Lower leg skin (tissue), 4 donors: ENCODE measurements at regions not wholly inside any gene's neighbourhood (a gene's known extent, or its start where the extent isn't known, plus 50 kb on each side); places are given as distances from the start of the nearest gene placed in this dataset.

ENCODE experiments used
- DNase-seq, 2 donors: peaks; one replicate each; pipeline ENCODE4 v3.0.0-alpha.2; 2019; ENCODE audit warnings: low spot score in 2 of 2
- H3K4me3 ChIP-seq: fragments of 200-600 bp; sonication (generic); 2 replicates; pipeline ENCODE4 v1.5.1; 2017; ENCODE audit warnings: mild to moderate bottlenecking, low read depth; ENCODE audit not compliant: poor library complexity, severe bottlenecking
- POLR2A ChIP-seq, 2 donors: fragments of 450-650 bp; IDR thresholded peaks; one replicate each; pipeline ENCODE4 v1.6.1; 2016 to 2017; ENCODE audit warnings: antibody characterized with exemption in 2 of 2, mild to moderate bottlenecking in 1 of 2, moderate library complexity in 1 of 2
- WGBS, 2 donors: methylation state at CpG; one replicate each; pipeline ENCODE4 v1.1.5; 2018; 5-methylcytosine and 5-hydroxymethylcytosine counted together
- intact Hi-C: fragments of 100-400 bp; cut with DNase I; formaldehyde crosslinking; loops from one replicate; pipeline ENCODE4 v1.15.0; 2023; ENCODE audit warnings: low total_unique reads
- TF ChIP-seq, protein P1 (sequence below), 3 donors: fragments of 450-650 bp; IDR thresholded peaks; one replicate each; pipeline ENCODE4 v1.5.1; 2016; ENCODE audit warnings: antibody characterized with exemption in 3 of 3, mild to moderate bottlenecking in 3 of 3, moderate library complexity in 2 of 3

DNA sequence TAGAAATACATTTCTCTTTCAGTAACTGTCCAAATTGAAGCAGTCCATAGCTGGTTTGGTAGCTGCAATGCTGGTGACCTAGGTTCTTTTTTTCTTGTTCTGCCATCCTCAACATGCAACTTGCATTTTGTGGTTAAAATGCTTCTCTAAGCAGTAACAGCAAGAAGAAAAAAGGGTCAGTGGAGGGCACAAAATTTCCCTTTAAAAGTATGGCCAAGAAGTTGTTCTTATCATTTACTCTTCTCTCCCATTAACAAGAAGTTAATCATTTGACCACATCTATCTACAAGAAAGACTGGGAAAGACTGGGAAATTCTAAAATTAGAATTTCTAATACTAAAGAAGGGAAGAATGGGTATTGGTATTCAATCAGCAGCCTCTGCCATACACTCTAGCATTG lies 569.9 kb downstream of the CPS1 start:
- TF ChIP-seq, protein P1, sequence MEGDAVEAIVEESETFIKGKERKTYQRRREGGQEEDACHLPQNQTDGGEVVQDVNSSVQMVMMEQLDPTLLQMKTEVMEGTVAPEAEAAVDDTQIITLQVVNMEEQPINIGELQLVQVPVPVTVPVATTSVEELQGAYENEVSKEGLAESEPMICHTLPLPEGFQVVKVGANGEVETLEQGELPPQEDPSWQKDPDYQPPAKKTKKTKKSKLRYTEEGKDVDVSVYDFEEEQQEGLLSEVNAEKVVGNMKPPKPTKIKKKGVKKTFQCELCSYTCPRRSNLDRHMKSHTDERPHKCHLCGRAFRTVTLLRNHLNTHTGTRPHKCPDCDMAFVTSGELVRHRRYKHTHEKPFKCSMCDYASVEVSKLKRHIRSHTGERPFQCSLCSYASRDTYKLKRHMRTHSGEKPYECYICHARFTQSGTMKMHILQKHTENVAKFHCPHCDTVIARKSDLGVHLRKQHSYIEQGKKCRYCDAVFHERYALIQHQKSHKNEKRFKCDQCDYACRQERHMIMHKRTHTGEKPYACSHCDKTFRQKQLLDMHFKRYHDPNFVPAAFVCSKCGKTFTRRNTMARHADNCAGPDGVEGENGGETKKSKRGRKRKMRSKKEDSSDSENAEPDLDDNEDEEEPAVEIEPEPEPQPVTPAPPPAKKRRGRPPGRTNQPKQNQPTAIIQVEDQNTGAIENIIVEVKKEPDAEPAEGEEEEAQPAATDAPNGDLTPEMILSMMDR (IDR thresholded peaks at IDR 0.05), result no peak
- no peak for TF ChIP-seq POLR2A (IDR thresholded peaks at IDR 0.05)
- H3K4me3 ChIP-seq, result no peak overlapping the region
- intact Hi-C loops, result no loop called here
- no peak for DNase-seq

DNA sequence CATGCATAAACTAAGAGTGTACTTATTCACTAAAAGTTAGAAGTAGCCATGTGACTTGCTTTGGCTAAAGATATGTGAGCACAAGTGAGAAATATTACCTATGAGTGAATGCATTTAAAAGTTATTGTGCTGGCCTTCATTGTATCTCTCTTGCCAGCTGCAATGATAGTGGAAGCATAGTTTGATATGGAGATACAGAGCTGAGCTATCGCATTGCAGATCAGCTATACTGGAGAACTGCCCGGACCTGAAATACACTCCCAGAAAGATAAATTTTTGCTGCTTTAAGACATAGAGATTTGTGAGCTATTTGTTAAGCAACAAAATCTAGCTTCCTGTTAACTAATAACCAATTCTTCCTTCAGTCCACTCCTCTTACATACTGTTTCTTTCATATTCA lies 571.1 kb downstream of the CPS1 start:
- intact Hi-C loops, result no loop called here
- DNase-seq, result no peak
- WGBS, 2 donors, result 55 to 61% methylated on average over 2 of the region's 2 CpGs
- no peak overlapping the region for H3K4me3 ChIP-seq
- TF ChIP-seq POLR2A (IDR thresholded peaks at IDR 0.05), result no peak
- TF ChIP-seq, protein P1 (IDR thresholded peaks at IDR 0.05), result no peak

DNA sequence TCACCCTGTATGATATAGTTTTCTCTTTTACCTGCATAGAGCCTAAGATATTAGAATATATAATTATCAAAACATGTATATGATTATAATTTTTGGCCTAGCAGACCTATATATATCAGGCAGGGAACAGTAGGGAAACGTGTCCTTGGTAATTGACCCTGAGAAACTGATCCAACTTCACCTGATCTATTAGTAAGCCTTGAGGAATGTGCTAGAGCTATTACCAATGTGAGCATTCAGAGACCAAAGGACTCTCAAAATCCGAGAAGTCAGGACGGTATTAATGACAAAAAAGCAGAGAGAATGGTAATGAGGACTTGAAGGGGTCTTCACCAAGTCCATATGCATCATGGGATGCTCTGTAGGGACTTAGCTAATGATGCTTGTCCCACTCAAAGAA lies 571.9 kb downstream of the CPS1 start:
- DNase-seq, result no peak
- TF ChIP-seq, protein P1 (IDR thresholded peaks at IDR 0.05), result no peak
- TF ChIP-seq POLR2A (IDR thresholded peaks at IDR 0.05), result no peak
- WGBS, 2 donors, result 46 to 59% methylated on average over 3 of the region's 3 CpGs
- no peak overlapping the region for H3K4me3 ChIP-seq
- intact Hi-C loops, result no loop called here

DNA sequence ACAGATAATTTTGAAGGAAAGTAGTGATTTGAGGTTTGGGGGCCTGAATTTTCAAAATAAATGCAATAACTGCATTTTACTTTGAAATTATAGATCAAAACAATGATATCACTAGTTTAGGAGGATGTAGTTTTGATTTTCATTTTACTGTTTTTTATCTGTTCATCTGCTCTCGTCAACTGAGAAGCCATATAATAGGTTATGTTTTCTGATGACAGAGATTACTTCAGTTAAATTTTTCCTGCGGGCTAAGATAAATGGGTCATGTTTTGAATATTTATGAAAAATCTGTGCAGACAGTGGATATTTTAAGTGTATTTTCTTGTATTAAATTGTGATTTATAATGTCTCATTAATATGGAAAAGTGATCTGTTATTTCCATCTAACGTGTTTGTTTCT lies 573.4 kb downstream of the CPS1 start:
- WGBS, 2 donors, result 47% methylated on average over 3 of the region's 3 CpGs
- intact Hi-C loops, result no loop called here

DNA sequence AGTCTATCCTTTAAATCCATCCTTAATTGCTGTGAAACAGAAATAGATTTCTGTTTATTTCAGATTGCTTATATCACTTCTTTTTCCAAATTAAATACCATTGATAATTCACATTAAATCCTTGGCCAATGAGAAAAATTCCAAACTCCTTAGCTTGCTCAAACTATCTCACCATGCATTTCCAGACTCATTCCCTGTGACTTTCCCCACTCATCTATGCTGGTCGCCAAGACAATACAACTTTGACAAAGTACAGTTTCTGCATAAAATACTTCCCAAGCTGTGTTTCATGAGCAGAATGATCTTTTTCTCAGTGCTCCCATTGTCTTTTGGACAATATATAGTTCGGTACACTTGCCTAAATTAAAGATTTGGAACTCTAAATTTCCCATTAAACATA lies 575.6 kb downstream of the CPS1 start:
- intact Hi-C loops, result no loop called here
- WGBS, 2 donors, result 75 to 85% methylated on average over 2 of the region's 2 CpGs

More for the DNA sequence above, 573.4 kb downstream of the CPS1 start:
- no peak for DNase-seq
- TF ChIP-seq, protein P1 (IDR thresholded peaks at IDR 0.05), result no peak
- no peak for TF ChIP-seq POLR2A (IDR thresholded peaks at IDR 0.05)
- no peak overlapping the region for H3K4me3 ChIP-seq

DNA sequence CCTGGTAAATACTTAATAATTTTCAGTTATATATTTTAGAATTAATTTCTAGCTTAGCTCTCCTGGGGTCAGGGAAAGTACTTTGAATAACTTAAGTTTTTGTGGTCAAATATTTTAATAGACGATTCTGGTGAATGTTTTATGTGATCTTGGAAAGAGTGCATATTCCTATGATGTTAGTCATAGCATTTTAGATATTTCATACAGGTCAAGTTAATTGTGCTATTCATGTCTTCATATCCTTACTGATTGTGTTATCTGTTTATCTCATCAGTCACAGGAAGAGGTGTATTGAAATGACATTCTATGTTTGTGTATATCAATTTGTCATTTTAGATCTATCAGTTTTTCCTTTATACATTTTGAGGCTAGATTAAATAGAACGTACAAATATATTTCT lies 576.2 kb downstream of the CPS1 start:
- no peak overlapping the region for H3K4me3 ChIP-seq
- DNase-seq, result no peak
- 57 to 58% methylated on average over 2 of the region's 2 CpGs for WGBS, 2 donors
- TF ChIP-seq, protein P1 (IDR thresholded peaks at IDR 0.05), result no peak
- TF ChIP-seq POLR2A (IDR thresholded peaks at IDR 0.05), result no peak
- intact Hi-C loops, result no loop called here

More for the DNA sequence above, 575.6 kb downstream of the CPS1 start:
- no peak for TF ChIP-seq POLR2A (IDR thresholded peaks at IDR 0.05)
- TF ChIP-seq, protein P1 (IDR thresholded peaks at IDR 0.05), result no peak
- no peak overlapping the region for H3K4me3 ChIP-seq
- no peak for DNase-seq
